IPS-18c (cell line): ENCODE measurements at regions not wholly inside any gene's neighbourhood (a gene's known extent, or its start where the extent isn't known, plus 50 kb on each side); places are given as distances from the start of the nearest gene placed in this dataset.

Experiments used
- H3K4me3 ChIP-seq: 2 replicates; pipeline ENCODE4 v1.7.0; 2013; ENCODE audit warnings: low read depth, mild to moderate bottlenecking, low read length, moderate library complexity; ENCODE audit not compliant: insufficient read depth
- H3K9me3 ChIP-seq: one replicate; pipeline ENCODE4 v1.6.1; 2013; ENCODE audit warnings: mild to moderate bottlenecking, low read length, moderate library complexity; ENCODE audit not compliant: control insufficient read depth, insufficient read depth

- Histone ChIP-seq H3K9me3 (no peaks in the 10 kb centered on the region), H3K4me3 (no peak overlapping the region)
Measured at GRCh38 chr9:109586993-109587392, 88.9 kb upstream of the PTPN3 start.

DNA sequence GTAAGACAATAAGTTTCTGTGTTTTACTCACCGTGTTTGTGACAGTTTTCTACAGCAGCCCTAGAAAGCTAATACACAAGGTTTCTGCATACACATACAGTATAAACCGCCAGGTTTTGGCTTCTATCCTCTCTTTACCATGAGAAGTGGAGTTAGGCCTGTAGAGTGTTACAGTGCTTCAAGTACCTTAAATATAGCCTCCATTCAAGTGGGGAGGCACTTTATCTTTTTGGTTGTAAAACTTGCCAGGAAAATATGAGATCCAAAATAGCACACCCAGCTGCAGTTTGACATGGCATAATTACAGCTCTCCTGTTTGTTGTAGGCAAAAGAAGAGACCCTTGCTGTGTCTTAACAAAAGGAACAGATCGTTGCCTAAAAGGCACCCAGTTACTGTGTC is 90.3 kb upstream of the PTPN3 start:
- H3K4me3 ChIP-seq = no peak overlapping the region
- no peaks in the 10 kb centered on the region for H3K9me3 ChIP-seq

- Histone ChIP-seq H3K4me3 (no peak overlapping the region), H3K9me3 (no peaks in the 10 kb centered on the region)
Measured at GRCh38 chr9:109590966-109591365, 92.9 kb upstream of the PTPN3 start.

DNA sequence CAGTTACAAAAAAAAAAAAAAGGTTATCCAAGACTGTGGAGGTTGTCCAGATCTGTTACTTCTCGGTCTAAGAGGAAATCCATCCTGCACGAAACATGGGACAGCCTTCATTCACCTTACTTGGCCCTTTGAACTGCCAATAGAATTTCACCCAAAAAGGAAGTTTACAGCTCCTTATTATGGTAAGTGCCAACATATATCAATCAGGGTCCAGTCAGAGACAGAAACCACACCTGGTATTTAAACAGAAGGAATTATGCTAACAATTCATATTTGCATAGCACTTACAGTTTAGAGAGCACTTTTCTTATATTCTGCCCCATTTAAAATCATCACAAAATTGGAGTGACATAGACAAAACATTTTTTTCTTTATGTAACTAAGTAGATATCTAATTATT is 93.6 kb upstream of the PTPN3 start:
- no peak overlapping the region for H3K4me3 ChIP-seq
- H3K9me3 ChIP-seq = no peaks in the 10 kb centered on the region

- H3K4me3 ChIP-seq = no peak overlapping the region
- no peaks in the 10 kb centered on the region for H3K9me3 ChIP-seq
Measured at GRCh38 chr9:109593612-109594011, 95.5 kb upstream of the PTPN3 start.

DNA sequence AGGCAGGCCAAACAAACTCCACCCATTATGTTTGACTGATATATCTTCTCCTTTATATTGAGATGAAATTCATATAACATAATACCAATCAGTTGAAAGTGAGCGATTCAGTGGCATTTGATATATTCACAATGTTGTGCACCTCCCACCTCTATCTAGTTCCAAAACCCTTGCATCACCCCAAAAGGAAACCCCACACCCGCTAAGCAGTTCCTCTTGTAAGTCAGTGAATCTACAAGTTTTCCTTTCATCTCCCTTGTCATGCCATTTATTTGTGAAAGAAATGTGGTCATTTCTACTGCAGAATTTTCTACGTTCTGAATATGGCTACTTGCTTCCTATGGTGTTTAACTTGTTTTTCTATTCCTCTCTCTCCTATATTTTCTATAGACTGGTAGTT is 99.4 kb upstream of the PTPN3 start:
- Histone ChIP-seq H3K9me3 (no peaks in the 10 kb centered on the region), H3K4me3 (no peak overlapping the region)

- H3K4me3 ChIP-seq = no peak overlapping the region
- H3K9me3 ChIP-seq = no peaks in the 10 kb centered on the region
Measured at GRCh38 chr9:109599131-109599530, 101.0 kb upstream of the PTPN3 start.

- Histone ChIP-seq H3K4me3 (no peak overlapping the region), H3K9me3 (no peaks in the 10 kb centered on the region)
Measured at GRCh38 chr9:109599711-109600110, 101.6 kb upstream of the PTPN3 start.

GRCh38 chr9:109600142-109600541 is 102.0 kb upstream of the PTPN3 start:
- H3K4me3 ChIP-seq = no peak overlapping the region
- no peaks in the 10 kb centered on the region for H3K9me3 ChIP-seq

GRCh38 chr9:109601181-109601580 is 103.1 kb upstream of the PTPN3 start:
- H3K4me3 ChIP-seq = no peak overlapping the region
- H3K9me3 ChIP-seq = no peaks in the 10 kb centered on the region

GRCh38 chr9:109602987-109603386 is 104.9 kb upstream of the PTPN3 start:
- H3K9me3 ChIP-seq = no peaks in the 10 kb centered on the region

DNA sequence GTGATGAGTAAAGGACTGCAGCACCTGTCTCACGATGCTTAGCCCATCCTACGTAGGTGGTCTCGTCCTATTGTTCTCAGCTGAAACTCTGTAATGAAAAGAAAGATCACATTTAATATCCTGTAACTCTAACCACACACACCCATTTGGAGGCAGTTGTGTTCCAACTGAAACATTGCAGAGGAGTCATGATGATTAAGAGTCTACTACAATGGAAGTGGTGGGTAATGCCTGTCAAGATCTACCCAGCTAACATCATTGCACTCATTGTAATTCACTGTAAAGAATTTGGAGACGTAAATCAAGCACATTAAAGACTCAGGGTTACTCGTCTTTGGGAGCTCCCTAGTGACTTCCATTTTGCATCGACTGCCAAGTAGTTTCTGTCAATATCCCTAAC is 106.0 kb upstream of the PTPN3 start:
- no peaks in the 10 kb centered on the region for H3K9me3 ChIP-seq
- H3K4me3 ChIP-seq = no peak overlapping the region

More at GRCh38 chr9:109602987-109603386, 104.9 kb upstream of the PTPN3 start:
- H3K4me3 ChIP-seq = no peak overlapping the region

DNA sequence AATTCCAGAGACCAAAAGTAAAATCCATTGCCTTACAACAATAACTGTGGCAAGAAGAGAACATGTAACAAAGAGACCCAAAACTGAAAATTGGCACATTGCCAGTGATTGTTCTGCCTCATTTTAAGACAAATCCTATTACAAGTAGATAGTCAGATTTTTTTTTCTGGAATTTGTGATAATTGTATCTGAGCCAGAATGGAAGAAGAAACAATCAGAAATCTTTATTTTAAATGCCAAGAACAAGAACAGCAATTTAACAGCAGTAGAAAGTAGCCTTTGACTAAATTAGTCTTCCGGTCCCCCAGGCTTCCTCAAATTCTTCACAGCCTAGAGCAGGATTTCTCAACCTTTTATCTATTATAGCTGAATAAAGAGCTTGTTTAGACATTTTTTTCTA is 106.7 kb upstream of the PTPN3 start:
- H3K9me3 ChIP-seq = no peaks in the 10 kb centered on the region
- no peak overlapping the region for H3K4me3 ChIP-seq

DNA sequence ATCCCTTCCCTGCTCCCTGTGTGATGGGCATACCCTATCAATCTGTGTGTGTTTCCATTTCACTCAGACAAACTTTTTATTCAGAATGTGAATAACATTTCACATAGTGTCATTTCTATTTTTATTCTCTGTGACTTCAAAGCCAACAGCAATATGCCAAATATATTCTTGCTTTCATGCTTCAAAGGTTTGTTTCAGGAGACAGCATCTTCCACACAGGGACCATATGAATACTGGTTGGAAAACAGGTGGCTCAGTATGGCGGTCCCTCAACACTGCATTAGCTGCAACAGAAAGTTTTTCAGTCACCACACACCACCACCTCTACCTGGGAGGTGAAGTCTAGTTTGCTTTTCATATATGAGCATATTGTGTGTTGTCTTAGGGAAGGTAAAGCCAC is 111.0 kb upstream of the PTPN3 start:
- no peaks in the 10 kb centered on the region for H3K9me3 ChIP-seq
- H3K4me3 ChIP-seq = no peak overlapping the region

DNA sequence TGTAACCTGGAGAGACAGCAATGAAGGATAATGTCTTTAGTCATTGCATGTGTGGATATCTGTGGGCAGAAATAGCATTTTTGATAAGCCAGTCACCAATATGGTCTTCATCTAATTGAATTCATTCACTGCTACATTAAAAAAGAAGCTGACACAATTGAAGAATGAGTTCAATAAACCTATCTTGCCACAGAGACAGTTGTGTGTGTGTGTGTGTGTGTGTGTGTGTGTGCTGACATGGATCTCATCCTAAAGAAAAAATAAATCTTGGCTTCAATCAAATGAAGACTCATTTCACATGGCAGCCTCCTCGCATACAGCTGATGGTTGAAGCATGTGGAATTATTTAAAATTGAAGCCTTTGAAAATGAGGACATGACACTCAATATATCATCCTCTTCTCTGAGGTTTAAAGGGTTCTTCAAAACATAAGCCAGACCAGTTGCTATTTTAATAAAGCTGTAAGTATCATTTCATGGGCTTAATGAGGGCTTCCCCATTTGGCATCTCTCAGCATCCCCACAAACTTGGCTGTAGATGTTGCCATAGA is 118.5 kb upstream of the PTPN3 start:
- no peak overlapping the region for H3K4me3 ChIP-seq
- no peaks in the 10 kb centered on the region for H3K9me3 ChIP-seq

DNA sequence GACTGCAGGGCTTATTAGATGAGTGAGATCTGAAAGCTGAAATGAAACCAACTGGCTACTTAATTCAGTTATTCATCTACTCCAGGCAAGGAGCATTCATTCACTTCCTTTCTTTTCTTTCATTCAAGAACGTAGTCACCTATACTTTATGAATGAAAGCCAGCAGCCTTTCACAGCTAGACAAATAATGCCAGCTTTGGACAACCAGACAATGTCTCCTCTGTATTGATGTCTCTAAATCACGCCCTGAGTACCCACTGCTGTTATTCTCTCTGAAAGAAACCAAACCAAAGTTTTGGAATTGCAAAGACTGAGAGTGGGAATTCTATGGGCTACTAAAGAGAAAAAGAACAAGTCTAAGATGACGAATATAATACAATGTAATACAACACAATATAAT is 121.2 kb upstream of the PTPN3 start:
- Histone ChIP-seq H3K4me3 (no peak overlapping the region), H3K9me3 (no peaks in the 10 kb centered on the region)

DNA sequence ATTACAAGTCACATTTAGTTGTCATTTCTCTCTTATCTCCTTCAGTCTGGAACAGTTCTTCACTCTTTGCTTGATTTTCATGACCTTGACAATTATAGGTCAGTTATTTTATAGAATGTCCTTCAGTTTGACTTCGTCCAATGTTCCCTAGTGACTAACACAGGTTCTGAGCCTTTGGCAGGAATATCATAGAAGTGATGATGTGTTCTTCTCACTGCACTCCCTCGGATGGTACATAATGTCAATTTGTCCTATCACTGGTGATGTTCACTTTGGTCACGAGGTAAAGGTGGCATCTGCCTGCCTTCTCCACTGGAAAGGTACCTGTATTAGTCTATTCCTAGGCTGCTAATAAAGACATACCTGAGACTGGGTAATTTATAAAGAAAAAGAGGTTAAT is 126.0 kb upstream of the PTPN3 start:
- Histone ChIP-seq H3K9me3 (no peaks in the 10 kb centered on the region), H3K4me3 (no peak overlapping the region)

GRCh38 chr9:109624896-109625295 is 126.8 kb upstream of the PTPN3 start:
- H3K4me3 ChIP-seq = no peak overlapping the region
- H3K9me3 ChIP-seq = no peaks in the 10 kb centered on the region

DNA sequence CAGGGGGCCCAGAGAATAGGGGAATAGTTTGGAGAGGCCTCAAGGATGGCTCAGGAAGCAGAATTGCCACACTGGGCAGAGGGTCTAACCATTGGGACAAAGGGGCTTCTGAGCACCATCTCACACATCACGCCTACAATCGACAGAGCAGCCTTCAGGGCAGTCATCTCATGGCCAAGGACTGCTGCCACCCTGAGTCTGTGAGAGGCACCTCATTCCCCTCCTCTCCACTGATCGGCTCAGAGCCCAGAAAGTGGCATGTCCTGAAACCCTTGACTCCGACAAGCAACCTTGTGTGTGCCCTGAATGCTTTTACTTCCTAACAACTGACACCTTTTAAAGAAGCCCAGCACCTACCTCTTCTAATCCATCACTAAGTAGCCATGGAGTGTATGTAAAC is 128.9 kb upstream of the PTPN3 start:
- H3K4me3 ChIP-seq = no peak overlapping the region

More for the DNA sequence above, 128.9 kb upstream of the PTPN3 start:
- no peaks in the 10 kb centered on the region for H3K9me3 ChIP-seq
